SH-SY5Y (cell line): ENCODE measurements at regions not wholly inside any gene's neighbourhood (a gene's known extent, or its start where the extent isn't known, plus 50 kb on each side); places are given as distances from the start of the nearest gene placed in this dataset.

Source experiments
- GATA2 ChIP-seq: IDR thresholded peaks from 2 replicates; pipeline ENCODE4 v1.6.1; 2011; ENCODE audit warnings: mild to moderate bottlenecking, low read depth, low read length
- GATA3 ChIP-seq: IDR thresholded peaks from 2 replicates; pipeline ENCODE4 v1.6.1; 2011; ENCODE audit warnings: low read depth, mild to moderate bottlenecking, low read length, moderate library complexity

GRCh38 chr6:97819710-97820109, 536.7 kb upstream of the MMS22L start:
- TF ChIP-seq GATA2 (no peak), GATA3 (no peak)
